Embryonic facial prominence (tissue), 1 donor: ENCODE measurements at regions not wholly inside any gene's neighbourhood (a gene's known extent, or its start where the extent isn't known, plus 50 kb on each side); places are given as distances from the start of the nearest gene placed in this dataset.

Experiments
- DNase-seq: peaks from one replicate; pipeline ENCODE4 v3.0.0-alpha.2; 2016; ENCODE audit errors: extremely low spot score

GRCh38 chr12:124631681-124632256 lies 64.4 kb upstream of the NCOR2 start:
- no peak for DNase-seq

- DNase-seq: no peak
These were observed 63.4 kb upstream of the NCOR2 start for GRCh38 chr12:124630791-124631313.

GRCh38 chr12:124629789-124630480 lies 62.5 kb upstream of the NCOR2 start:
- no peak for DNase-seq

- no peak for DNase-seq
These were observed 61.7 kb upstream of the NCOR2 start for GRCh38 chr12:124629117-124629516.

GRCh38 chr12:124627956-124628355 lies 60.5 kb upstream of the NCOR2 start:
- no peak for DNase-seq

- DNase-seq: no peak
These were observed 59.6 kb upstream of the NCOR2 start for GRCh38 chr12:124626971-124627411.

- no peak for DNase-seq
These were observed 58.7 kb upstream of the NCOR2 start for GRCh38 chr12:124625867-124626675.

GRCh38 chr12:124624823-124625222 lies 57.4 kb upstream of the NCOR2 start:
- DNase-seq: no peak

GRCh38 chr12:124623344-124624035 lies 56.1 kb upstream of the NCOR2 start:
- DNase-seq: no peak

GRCh38 chr12:124622764-124623163 lies 55.4 kb upstream of the NCOR2 start:
- DNase-seq: no peak

GRCh38 chr12:124622331-124622730 lies 54.9 kb upstream of the NCOR2 start:
- no peak for DNase-seq

- peak; percentile 36 for DNase-seq
These were observed 53.9 kb upstream of the NCOR2 start for GRCh38 chr12:124621296-124621660.

- DNase-seq: no peak
These were observed 53.3 kb upstream of the NCOR2 start for GRCh38 chr12:124620606-124621295.

GRCh38 chr12:124618291-124618902 lies 51.0 kb upstream of the NCOR2 start:
- no peak for DNase-seq

- DNase-seq: no peak
These were observed 50.2 kb upstream of the NCOR2 start for GRCh38 chr12:124617615-124618014.
